ENCODE measurements at regions not wholly inside any gene's neighbourhood (a gene's known extent, or its start where the extent isn't known, plus 50 kb on each side); places are given as distances from the start of the nearest gene placed in this dataset.

DNA sequence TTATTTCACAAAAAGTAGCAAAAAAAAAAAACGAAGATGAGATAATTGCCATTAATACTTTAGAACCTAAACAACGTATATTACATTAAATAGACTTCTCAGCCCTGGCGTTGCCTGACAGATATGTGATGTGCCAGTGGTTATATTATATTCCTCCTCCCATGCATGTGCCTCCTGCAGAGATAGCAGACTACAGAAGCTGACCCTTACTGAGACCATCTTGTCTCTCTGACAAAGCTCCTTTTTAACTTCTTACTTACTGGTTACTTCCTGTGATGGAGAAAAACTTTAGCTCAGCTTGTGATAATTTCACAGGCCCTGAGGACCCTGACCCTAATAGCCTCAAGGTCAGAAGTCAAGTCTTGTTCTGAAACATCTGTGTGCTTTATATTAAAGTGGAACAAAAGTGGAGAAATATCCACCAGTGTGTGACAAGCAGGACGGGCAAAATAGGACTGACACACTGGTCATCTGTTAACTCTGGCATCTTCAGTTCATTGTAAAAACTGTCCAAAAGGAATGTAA lies 80.6 kb upstream of the POU5F2 start:
- Histone ChIP-seq H3K4me1 (ENCODE audit: control insufficient read depth, insufficient read depth, low read length) (no peaks in the 10 kb centered on the region), H3K4me2 (ENCODE audit: control insufficient read depth, insufficient read depth) (no peak overlapping the region), H4K20me1 (ENCODE audit: control insufficient read depth, insufficient read depth) (no peaks in the 10 kb centered on the region), H3K9me3 (replicated peaks; ENCODE audit: control insufficient read depth, insufficient read depth, low read length) (no peaks in the 10 kb centered on the region), H3K27me3 (replicated peaks in 1 of 2; ENCODE audit: control insufficient read depth in 2 of 2, insufficient read depth in 2 of 2, low read length in 1 of 2) (no peaks in the 10 kb centered on the region), H3K27ac (ENCODE audit: control insufficient read depth, insufficient read depth) (no peak overlapping the region), H2AFZ (ENCODE audit: control insufficient read depth, low read depth, low read length) (no peak overlapping the region), H3K36me3 (ENCODE audit: control insufficient read depth in 2 of 2, insufficient read depth in 2 of 2, low read length in 1 of 2) (no peaks in the 10 kb centered on the region), H3K79me2 (ENCODE audit: control insufficient read depth, insufficient read depth, low read length) (no peaks in the 10 kb centered on the region), H3K4me3 (no peak overlapping the region), H3K9ac (ENCODE audit: control insufficient read depth, insufficient read depth, low read length) (no peak overlapping the region)
- ATAC-seq, result no peak
- POLR2A ChIA-PET, result no interaction called here
- RAD21 ChIA-PET (ENCODE audit: unreplicated experiment), result no interaction called here
- DNase-seq (ENCODE audit: low read depth, low spot score), result no peak
- FAIRE-seq, result no peak
- 100% methylated on average over 4 of the region's 4 CpGs for WGBS (ENCODE audit: insufficient coverage, insufficient replicate concordance, low lambda C conversion rate, missing lambda C conversion rate)
- no TSS peak for BruUV-seq (replicated peaks)
- in situ Hi-C loops (cut with MboI), result no loop called here
- intact Hi-C loops (cut with micrococcal nuclease; ENCODE audit: unreplicated experiment), result no loop called here
- SMC1A ChIA-PET (ENCODE audit: uncharacterized antibody, unreplicated experiment), result interaction anchor here (1.3 to 3.0 kb wide), 2 partner anchors 9 to 21 kb away, joined by 3 to 14 read pairs; no protein-coding TSS in a partner anchor
- TF ChIP-seq CHD2 (IDR thresholded peaks at IDR 0.05; ENCODE audit: borderline replicate concordance, low read depth, low read length), result no peak
- TF ChIP-seq CBX5 (IDR thresholded peaks at IDR 0.05; ENCODE audit: low read depth), result no peak
- TF ChIP-seq IKZF2 (IDR thresholded peaks at IDR 0.05), result no peak
- TF ChIP-seq TCF3 (IDR thresholded peaks at IDR 0.05; ENCODE audit: borderline replicate concordance, insufficient read depth, low read depth, low read length), result no peak
- TF ChIP-seq, protein P1, sequence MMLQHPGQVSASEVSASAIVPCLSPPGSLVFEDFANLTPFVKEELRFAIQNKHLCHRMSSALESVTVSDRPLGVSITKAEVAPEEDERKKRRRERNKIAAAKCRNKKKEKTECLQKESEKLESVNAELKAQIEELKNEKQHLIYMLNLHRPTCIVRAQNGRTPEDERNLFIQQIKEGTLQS (IDR thresholded peaks at IDR 0.05; ENCODE audit: borderline replicate concordance, extremely low read depth, low read depth, low read length), result no peak
- no peak for TF ChIP-seq MTA2 (IDR thresholded peaks at IDR 0.05; ENCODE audit: low read depth)
- TF ChIP-seq, protein P2, sequence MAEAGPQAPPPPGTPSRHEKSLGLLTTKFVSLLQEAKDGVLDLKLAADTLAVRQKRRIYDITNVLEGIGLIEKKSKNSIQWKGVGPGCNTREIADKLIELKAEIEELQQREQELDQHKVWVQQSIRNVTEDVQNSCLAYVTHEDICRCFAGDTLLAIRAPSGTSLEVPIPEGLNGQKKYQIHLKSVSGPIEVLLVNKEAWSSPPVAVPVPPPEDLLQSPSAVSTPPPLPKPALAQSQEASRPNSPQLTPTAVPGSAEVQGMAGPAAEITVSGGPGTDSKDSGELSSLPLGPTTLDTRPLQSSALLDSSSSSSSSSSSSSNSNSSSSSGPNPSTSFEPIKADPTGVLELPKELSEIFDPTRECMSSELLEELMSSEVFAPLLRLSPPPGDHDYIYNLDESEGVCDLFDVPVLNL (IDR thresholded peaks at IDR 0.05; ENCODE audit: low read depth, low read length), result no peak
- TF ChIP-seq TAF1 (IDR thresholded peaks at IDR 0.05; ENCODE audit: borderline replicate concordance, low read depth, low read length), result no peak
- TF ChIP-seq, protein P3, sequence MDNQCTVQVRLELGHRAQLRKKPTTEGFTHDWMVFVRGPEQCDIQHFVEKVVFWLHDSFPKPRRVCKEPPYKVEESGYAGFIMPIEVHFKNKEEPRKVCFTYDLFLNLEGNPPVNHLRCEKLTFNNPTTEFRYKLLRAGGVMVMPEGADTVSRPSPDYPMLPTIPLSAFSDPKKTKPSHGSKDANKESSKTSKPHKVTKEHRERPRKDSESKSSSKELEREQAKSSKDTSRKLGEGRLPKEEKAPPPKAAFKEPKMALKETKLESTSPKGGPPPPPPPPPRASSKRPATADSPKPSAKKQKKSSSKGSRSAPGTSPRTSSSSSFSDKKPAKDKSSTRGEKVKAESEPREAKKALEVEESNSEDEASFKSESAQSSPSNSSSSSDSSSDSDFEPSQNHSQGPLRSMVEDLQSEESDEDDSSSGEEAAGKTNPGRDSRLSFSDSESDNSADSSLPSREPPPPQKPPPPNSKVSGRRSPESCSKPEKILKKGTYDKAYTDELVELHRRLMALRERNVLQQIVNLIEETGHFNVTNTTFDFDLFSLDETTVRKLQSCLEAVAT (IDR thresholded peaks at IDR 0.05), result no peak
- TF ChIP-seq, protein P4, sequence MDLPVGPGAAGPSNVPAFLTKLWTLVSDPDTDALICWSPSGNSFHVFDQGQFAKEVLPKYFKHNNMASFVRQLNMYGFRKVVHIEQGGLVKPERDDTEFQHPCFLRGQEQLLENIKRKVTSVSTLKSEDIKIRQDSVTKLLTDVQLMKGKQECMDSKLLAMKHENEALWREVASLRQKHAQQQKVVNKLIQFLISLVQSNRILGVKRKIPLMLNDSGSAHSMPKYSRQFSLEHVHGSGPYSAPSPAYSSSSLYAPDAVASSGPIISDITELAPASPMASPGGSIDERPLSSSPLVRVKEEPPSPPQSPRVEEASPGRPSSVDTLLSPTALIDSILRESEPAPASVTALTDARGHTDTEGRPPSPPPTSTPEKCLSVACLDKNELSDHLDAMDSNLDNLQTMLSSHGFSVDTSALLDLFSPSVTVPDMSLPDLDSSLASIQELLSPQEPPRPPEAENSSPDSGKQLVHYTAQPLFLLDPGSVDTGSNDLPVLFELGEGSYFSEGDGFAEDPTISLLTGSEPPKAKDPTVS (IDR thresholded peaks at IDR 0.05; ENCODE audit: low read depth, low read length), result no peak
- CTCF ChIA-PET, result interaction anchor here (1.2 to 2.4 kb wide), 2 partner anchors 24 to 77 kb away, joined by 3 to 5 read pairs; no protein-coding TSS in a partner anchor

Data from GM12878 (cell line).